Astrocyte of the spinal cord (primary cell): ENCODE measurements at regions not wholly inside any gene's neighbourhood (a gene's known extent, or its start where the extent isn't known, plus 50 kb on each side); places are given as distances from the start of the nearest gene placed in this dataset.
"Not testable (repeated sequence)": the region's sequence is repeated elsewhere in the genome, so short reads cannot be mapped to it uniquely, and the experiment has no call there.

Experiments
- DNase-seq: peaks from one replicate; pipeline ENCODE4 v3.0.0; 2011; ENCODE audit warnings: low read depth, low spot score
- H3K4me3 ChIP-seq: 2 replicates; pipeline ENCODE4 v1.5.1; 2011; ENCODE audit warnings: low read depth, mild to moderate bottlenecking, low read length, moderate library complexity
- in situ Hi-C: cut with HindIII; loops from 2 replicates; pipeline ENCODE4 v1.10.0; 2017; ENCODE audit warnings: low sequenced_read_pairs
- TF ChIP-seq, protein P1 (sequence below): IDR thresholded peaks from 2 replicates; pipeline ENCODE4 v1.5.1; 2012; ENCODE audit warnings: low read depth, mild to moderate bottlenecking, low read length, inconsistent platforms

DNA sequence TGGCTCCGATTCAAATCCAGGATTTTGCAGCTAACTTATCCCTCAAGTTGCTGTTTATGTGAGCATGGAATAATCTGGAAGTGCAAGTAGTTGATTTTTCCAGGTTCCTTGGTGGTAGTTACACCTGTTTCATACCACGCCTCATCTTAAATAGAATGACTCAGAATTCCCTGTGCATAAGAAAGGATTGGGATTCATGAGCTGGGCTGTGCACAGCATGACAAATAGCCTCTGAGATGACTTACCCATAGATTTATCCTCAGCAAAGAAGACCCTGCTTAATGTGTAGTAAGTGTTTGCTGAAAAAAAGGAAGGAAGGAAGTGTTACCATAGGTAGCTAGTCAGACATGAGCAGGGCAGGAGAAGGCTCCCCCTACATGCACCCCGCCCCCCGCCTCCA is 777.7 kb upstream of the ADGRL3 start:
- no peak for DNase-seq
- no peak overlapping the region for H3K4me3 ChIP-seq
- TF ChIP-seq, protein P1, sequence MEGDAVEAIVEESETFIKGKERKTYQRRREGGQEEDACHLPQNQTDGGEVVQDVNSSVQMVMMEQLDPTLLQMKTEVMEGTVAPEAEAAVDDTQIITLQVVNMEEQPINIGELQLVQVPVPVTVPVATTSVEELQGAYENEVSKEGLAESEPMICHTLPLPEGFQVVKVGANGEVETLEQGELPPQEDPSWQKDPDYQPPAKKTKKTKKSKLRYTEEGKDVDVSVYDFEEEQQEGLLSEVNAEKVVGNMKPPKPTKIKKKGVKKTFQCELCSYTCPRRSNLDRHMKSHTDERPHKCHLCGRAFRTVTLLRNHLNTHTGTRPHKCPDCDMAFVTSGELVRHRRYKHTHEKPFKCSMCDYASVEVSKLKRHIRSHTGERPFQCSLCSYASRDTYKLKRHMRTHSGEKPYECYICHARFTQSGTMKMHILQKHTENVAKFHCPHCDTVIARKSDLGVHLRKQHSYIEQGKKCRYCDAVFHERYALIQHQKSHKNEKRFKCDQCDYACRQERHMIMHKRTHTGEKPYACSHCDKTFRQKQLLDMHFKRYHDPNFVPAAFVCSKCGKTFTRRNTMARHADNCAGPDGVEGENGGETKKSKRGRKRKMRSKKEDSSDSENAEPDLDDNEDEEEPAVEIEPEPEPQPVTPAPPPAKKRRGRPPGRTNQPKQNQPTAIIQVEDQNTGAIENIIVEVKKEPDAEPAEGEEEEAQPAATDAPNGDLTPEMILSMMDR = no peak
- in situ Hi-C loops = no loop called here

DNA sequence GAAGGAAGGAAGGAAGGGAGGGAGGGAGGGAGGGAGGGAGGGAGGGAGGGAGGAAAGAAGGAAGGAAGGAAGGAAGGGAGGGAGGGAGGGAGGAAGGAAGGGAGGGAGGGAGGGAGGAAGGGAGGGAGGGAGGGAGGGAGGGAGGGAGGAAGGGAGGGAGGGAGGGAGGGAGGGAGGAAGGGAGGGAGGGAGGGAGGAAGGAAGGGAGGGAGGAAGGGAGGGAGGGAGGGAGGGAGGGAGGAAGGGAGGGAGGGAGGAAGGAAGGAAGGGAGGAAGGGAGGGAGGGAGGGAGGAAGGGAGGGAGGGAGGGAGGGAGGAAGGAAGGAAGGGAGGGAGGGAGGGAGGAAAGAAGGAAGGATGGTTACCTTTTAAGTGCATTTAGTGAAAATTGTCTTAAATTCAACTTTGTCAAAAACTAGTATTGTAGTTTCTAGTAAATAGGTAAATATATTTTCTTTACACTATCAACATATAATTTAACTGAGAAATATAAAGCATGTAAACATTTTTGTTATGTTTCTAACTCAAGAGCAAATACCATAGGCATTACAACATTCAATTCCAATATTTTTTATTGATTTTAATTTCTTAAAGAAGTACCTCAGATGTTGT is 776.4 kb upstream of the ADGRL3 start:
- DNase-seq, in situ Hi-C loops, H3K4me3 ChIP-seq: not testable (repeated sequence)

DNA sequence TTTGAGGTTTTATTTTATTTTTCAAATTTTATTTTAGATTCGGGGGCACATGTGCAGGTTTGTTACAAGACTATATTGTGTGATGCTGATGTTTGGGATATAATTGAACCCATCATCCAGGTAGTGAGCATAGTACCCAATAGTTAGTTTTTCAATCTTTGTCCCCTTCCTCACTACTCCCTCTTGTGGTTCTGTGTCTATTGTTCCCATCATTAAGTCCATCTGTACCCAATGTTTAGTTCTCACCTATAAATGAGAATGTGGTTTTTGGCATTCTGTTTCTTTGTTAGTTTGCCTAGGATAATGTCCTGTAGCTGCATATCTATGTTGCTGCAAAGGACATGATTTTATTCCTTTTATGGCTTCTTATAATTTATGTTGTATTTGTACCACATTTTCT is 767.2 kb upstream of the ADGRL3 start:
- no peak overlapping the region for H3K4me3 ChIP-seq
- DNase-seq = no peak
- TF ChIP-seq, protein P1 = no peak
- in situ Hi-C loops = no loop called here

DNA sequence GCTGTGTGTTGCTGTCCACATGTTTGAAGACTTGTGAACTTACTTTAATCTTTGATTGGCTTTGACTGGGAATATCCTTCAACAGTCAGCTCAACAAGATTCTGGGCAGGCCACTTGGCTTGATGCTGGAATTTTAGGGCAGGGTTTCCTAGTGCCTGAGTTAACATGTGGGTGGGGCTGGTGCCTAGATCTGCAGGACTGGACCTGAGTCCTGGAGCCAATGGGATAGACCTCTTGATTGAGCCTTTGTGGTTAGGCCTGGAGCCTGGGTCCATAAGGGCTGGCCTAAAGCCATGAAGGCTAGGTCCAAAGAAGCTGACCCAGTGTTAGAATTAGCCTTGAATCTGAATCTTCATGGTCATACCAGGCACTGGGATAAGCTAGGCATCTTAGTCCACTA is 757.1 kb upstream of the ADGRL3 start:
- TF ChIP-seq, protein P1 = no peak
- H3K4me3 ChIP-seq = no peak overlapping the region
- DNase-seq = no peak
- in situ Hi-C loops = no loop called here

DNA sequence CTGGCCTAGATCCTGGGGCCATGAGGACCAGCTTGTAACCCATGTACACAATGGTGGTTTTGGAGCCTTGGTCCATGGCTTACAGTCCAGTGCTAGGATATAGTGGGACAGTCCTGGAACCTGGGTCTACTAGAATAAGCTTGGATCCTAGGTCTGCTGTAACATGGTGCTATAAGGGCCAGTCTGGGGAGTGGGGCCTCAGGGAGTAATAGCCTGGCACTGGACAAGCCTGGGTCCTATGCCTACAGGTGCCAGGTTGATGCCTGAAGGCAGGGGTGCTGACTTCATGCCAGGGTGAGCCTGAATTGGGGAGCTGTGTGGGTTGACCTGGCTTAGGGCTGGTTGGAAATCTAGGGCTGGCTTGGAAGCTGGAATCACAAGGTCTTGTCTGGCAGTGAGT is 756.3 kb upstream of the ADGRL3 start:
- in situ Hi-C loops = no loop called here
- H3K4me3 ChIP-seq = no peak overlapping the region
- no peak for DNase-seq
- TF ChIP-seq, protein P1 = no peak

DNA sequence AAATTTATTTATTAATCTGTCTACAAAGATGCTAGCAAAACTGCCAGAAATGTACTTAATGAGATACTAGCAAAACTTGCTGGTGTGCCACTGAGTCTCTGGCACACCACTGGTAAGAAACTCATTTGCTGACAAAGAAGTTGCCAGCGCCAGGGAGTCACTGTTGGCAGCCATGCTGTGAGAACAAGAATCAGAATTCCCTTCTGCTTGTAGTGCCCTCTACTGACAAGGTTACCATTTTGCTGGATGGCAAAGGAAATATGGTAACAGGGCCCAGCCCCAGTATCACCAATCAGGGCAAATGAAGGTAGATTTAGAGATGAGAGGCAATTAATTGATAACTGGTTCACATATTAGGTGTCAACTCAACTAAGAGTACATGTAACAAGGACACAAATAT is 750.1 kb upstream of the ADGRL3 start:
- TF ChIP-seq, protein P1 = no peak
- in situ Hi-C loops = no loop called here
- no peak overlapping the region for H3K4me3 ChIP-seq
- DNase-seq = no peak

DNA sequence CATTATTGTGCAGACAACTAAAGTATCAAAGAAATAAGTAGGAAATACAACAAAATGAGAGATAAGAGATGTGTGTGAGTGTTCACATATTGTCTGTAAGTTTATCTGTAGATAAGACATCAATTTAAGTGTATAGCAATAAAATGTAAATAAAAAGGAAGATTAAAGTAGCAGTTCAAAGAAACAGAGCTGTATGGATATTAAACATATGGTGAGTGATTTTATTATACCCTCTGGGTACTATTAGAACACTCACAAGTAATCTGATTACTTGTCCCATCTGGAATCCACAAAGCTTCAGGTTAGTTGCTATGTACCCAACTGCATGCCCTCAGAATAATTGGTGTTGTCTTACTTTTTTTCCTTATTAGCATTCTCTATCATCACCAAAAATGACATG is 747.9 kb upstream of the ADGRL3 start:
- in situ Hi-C loops = no loop called here
- DNase-seq = no peak
- no peak overlapping the region for H3K4me3 ChIP-seq
- TF ChIP-seq, protein P1 = no peak
